ENCODE measurements at regions not wholly inside any gene's neighbourhood (a gene's known extent, or its start where the extent isn't known, plus 50 kb on each side); places are given as distances from the start of the nearest gene placed in this dataset.

DNA sequence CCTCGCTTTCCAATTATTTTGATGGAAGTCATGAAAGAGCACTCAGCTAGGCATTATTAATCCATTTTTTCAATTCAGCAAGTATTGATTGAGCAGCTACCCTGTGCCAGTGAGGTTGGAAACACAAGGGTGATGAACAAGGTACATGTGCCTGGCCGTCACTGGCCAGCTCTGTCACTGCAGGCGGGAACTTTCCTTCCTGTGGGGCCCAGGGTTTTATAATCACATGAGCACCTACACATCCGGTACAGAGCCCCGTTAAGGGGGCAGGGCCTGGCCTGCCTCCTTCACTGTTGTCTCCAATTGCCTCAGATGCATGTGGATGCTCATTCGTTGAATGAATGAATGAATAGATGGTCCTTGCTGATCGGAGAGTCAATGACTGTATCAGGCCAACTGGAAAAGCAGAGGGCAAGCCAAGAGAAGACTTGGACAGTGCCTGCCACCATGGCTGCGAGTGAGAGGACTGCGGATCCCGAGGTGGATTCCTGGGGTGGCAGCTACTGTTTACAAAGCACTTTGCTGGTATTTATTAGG lies 55.9 kb upstream of the KCNMB1 start:
- 65 to 71% methylated on average over 10 of the region's 10 CpGs for WGBS, 2 donors
- H3K27ac ChIP-seq (ENCODE audit: low read depth in 1 of 2, low read length in 1 of 2) = no peak overlapping the region
- peaks cover 0 to 11% (median 0%) of the 10 kb centered on the region in 4 donors for H3K9me3 ChIP-seq (ENCODE audit: control insufficient read depth in 4 of 4, insufficient read depth in 3 of 4, low read length in 3 of 4)
- H3K4me3 ChIP-seq = no peak overlapping the region
- no peaks in the 10 kb centered on the region for H3K4me1 ChIP-seq (ENCODE audit: control insufficient read depth in 5 of 5, insufficient read depth in 5 of 5, low read length in 5 of 5)
- no peaks in the 10 kb centered on the region for H3K27me3 ChIP-seq (ENCODE audit: control insufficient read depth in 3 of 3, insufficient read depth in 3 of 3, low read length in 2 of 3)
- DNase-seq (no peak), ATAC-seq (ENCODE audit: insufficient read depth, low FRiP score) (no peak)
- H3K36me3 ChIP-seq (ENCODE audit: control insufficient read depth in 4 of 4, insufficient read depth in 4 of 4, low read length in 4 of 4) = no peaks in the 10 kb centered on the region
- no peak overlapping the region for H3K9ac ChIP-seq (ENCODE audit: insufficient read depth in 1 of 2, low read length in 2 of 2)
- TF ChIP-seq, protein P1, sequence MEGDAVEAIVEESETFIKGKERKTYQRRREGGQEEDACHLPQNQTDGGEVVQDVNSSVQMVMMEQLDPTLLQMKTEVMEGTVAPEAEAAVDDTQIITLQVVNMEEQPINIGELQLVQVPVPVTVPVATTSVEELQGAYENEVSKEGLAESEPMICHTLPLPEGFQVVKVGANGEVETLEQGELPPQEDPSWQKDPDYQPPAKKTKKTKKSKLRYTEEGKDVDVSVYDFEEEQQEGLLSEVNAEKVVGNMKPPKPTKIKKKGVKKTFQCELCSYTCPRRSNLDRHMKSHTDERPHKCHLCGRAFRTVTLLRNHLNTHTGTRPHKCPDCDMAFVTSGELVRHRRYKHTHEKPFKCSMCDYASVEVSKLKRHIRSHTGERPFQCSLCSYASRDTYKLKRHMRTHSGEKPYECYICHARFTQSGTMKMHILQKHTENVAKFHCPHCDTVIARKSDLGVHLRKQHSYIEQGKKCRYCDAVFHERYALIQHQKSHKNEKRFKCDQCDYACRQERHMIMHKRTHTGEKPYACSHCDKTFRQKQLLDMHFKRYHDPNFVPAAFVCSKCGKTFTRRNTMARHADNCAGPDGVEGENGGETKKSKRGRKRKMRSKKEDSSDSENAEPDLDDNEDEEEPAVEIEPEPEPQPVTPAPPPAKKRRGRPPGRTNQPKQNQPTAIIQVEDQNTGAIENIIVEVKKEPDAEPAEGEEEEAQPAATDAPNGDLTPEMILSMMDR (IDR thresholded peaks at IDR 0.05; ENCODE audit: control extremely low read depth, extremely low read depth) = no peak

DNA sequence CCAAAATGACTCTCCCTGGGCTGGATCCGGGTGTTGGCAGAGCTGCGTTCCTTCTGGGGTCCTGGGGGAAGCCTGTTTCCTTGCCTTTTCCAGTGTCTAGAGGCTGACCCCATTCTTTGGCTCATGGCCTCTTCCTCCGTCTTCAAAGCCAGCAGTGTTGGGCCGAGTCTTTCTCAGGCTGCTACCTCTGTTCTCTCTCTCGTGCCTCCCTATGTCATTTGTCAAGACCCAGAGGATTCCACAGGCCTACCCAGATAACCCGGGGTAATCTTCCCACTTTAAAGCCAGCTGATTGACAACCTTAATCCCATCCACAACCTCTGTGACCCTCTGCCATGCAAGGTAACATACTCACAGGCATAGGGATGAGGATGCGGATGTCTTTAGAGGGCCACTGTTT lies 55.0 kb upstream of the KCNMB1 start:
- Histone ChIP-seq H3K36me3 (ENCODE audit: control insufficient read depth in 4 of 4, insufficient read depth in 4 of 4, low read length in 4 of 4) (no peaks in the 10 kb centered on the region), H3K4me1 (ENCODE audit: control insufficient read depth in 5 of 5, insufficient read depth in 5 of 5, low read length in 5 of 5) (no peaks in the 10 kb centered on the region), H3K9ac (ENCODE audit: insufficient read depth in 1 of 2, low read length in 2 of 2) (no peak overlapping the region), H3K4me3 (no peak overlapping the region), H3K27me3 (ENCODE audit: control insufficient read depth in 3 of 3, insufficient read depth in 3 of 3, low read length in 2 of 3) (no peaks in the 10 kb centered on the region), H3K9me3 (ENCODE audit: control insufficient read depth in 4 of 4, insufficient read depth in 3 of 4, low read length in 3 of 4) (peaks cover 0 to 11% (median 0%) of the 10 kb centered on the region in 4 donors), H3K27ac (ENCODE audit: low read depth in 1 of 2, low read length in 1 of 2) (no peak overlapping the region)
- 89 to 93% methylated on average over 7 of the region's 7 CpGs for WGBS, 2 donors
- ATAC-seq (ENCODE audit: insufficient read depth, low FRiP score) = no peak
- TF ChIP-seq, protein P1 (IDR thresholded peaks at IDR 0.05; ENCODE audit: control extremely low read depth, extremely low read depth) = no peak
- no peak for DNase-seq

DNA sequence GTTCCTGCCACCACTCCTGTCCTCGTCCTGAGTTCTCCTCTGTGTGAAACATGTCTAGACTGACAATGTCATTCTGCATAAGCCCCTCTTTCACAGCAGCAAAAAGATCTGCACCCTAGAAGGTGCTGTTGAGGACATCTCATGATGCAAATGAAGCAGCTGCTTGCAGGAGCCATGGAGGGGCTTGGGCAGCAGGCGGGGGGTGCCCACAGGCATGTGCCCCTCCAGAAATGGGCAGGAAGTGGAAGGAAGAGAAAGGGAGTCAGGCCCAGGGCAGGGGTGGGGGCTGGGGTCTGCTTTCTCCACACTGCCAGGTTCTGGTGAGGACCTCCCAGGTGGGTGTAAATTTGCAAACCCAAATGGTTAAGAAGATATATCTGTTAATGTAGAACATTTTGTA lies 54.5 kb upstream of the KCNMB1 start:
- 79 to 89% methylated on average over 2 of the region's 2 CpGs for WGBS, 2 donors

More for the DNA sequence above, 54.5 kb upstream of the KCNMB1 start:
- TF ChIP-seq, protein P1 (IDR thresholded peaks at IDR 0.05; ENCODE audit: control extremely low read depth, extremely low read depth) = no peak
- H3K4me3 ChIP-seq = no peak overlapping the region
- H3K4me1 ChIP-seq (ENCODE audit: control insufficient read depth in 5 of 5, insufficient read depth in 5 of 5, low read length in 5 of 5) = no peaks in the 10 kb centered on the region
- no peak for ATAC-seq (ENCODE audit: insufficient read depth, low FRiP score)
- H3K27ac ChIP-seq (ENCODE audit: low read depth in 1 of 2, low read length in 1 of 2) = no peak overlapping the region
- no peak overlapping the region for H3K9ac ChIP-seq (ENCODE audit: insufficient read depth in 1 of 2, low read length in 2 of 2)
- peaks cover 0 to 11% (median 0%) of the 10 kb centered on the region in 4 donors for H3K9me3 ChIP-seq (ENCODE audit: control insufficient read depth in 4 of 4, insufficient read depth in 3 of 4, low read length in 3 of 4)
- no peaks in the 10 kb centered on the region for H3K36me3 ChIP-seq (ENCODE audit: control insufficient read depth in 4 of 4, insufficient read depth in 4 of 4, low read length in 4 of 4)
- no peak for DNase-seq
- no peaks in the 10 kb centered on the region for H3K27me3 ChIP-seq (ENCODE audit: control insufficient read depth in 3 of 3, insufficient read depth in 3 of 3, low read length in 2 of 3)
